Fibroblast of lung (primary cell): ENCODE measurements at regions not wholly inside any gene's neighbourhood (a gene's known extent, or its start where the extent isn't known, plus 50 kb on each side); places are given as distances from the start of the nearest gene placed in this dataset.

ENCODE experiments used
- DNase-seq, 2 donors: peaks; one replicate each; pipeline versions ENCODE4 v3.0.0 to v3.0.0-alpha.2; 2010; ENCODE audit warnings: low read depth in 2 of 2
- H2AFZ ChIP-seq: 2 replicates; pipeline ENCODE4 v1.5.1; 2012; ENCODE audit warnings: low read length, control low read depth, inconsistent platforms
- H3K27ac ChIP-seq: 2 replicates; pipeline ENCODE4 v1.5.1; 2011; ENCODE audit warnings: low read length, control low read depth; ENCODE audit not compliant: insufficient read depth
- H3K27me3 ChIP-seq: 2 replicates; pipeline ENCODE4 v1.5.1; 2011; ENCODE audit warnings: mild to moderate bottlenecking, low read length; ENCODE audit not compliant: control insufficient read depth, insufficient read depth
- H3K36me3 ChIP-seq: 2 replicates; pipeline ENCODE4 v1.5.1; 2011; ENCODE audit warnings: low read length; ENCODE audit not compliant: control insufficient read depth, insufficient read depth
- H3K4me1 ChIP-seq: 2 replicates; pipeline ENCODE4 v1.5.1; 2011; ENCODE audit warnings: low read length; ENCODE audit not compliant: control insufficient read depth, insufficient read depth; ENCODE audit errors: extremely low read depth
- H3K4me2 ChIP-seq: 2 replicates; pipeline ENCODE4 v1.5.1; 2011; ENCODE audit warnings: low read length, control low read depth; ENCODE audit not compliant: insufficient read depth; ENCODE audit errors: extremely low read depth
- H3K4me3 ChIP-seq, 4 experiments: fragments of 200-600 bp in 1 of 4; sonication (generic) in 1 of 4; replicated peaks in 1 of 4; 2 replicates each; pipeline ENCODE4 v1.5.1; 2011 to 2016; ENCODE audit warnings: low read length in 4 of 4, low read depth in 3 of 4, mild to moderate bottlenecking in 3 of 4, control low read depth in 2 of 4, inconsistent platforms in 1 of 4, mixed read lengths in 1 of 4; ENCODE audit not compliant: insufficient read depth in 1 of 4; ENCODE audit errors: control extremely low read depth in 1 of 4
- H3K79me2 ChIP-seq: 2 replicates; pipeline ENCODE4 v1.5.1; 2012; ENCODE audit warnings: mild to moderate bottlenecking, low read length, inconsistent platforms; ENCODE audit not compliant: control insufficient read depth, insufficient read depth
- H3K9ac ChIP-seq: 2 replicates; pipeline ENCODE4 v1.5.1; 2011; ENCODE audit warnings: mild to moderate bottlenecking, low read length, control low read depth; ENCODE audit not compliant: insufficient read depth
- H3K9me3 ChIP-seq: 2 replicates; pipeline ENCODE4 v1.5.1; 2012; ENCODE audit warnings: low read depth, low read length; ENCODE audit not compliant: control insufficient read depth, insufficient read depth
- H4K20me1 ChIP-seq: 2 replicates; pipeline ENCODE4 v1.5.1; 2011; ENCODE audit warnings: low read length; ENCODE audit not compliant: control insufficient read depth, insufficient read depth; ENCODE audit errors: extremely low read depth
- CTCF ChIP-seq, 2 donors: IDR thresholded peaks in 1 of 2; conservative IDR thresholded peaks in 1 of 2; 1 replicate in 1 of 2; 2 replicates in 1 of 2; pipeline ENCODE4 v1.5.1; 2011 to 2012; ENCODE audit warnings: low read length in 2 of 2, control low read depth in 1 of 2, inconsistent platforms in 1 of 2, low read depth in 1 of 2, mild to moderate bottlenecking in 1 of 2
- EZH2 ChIP-seq: IDR thresholded peaks from 2 replicates; pipeline ENCODE4 v1.5.1; 2012; ENCODE audit warnings: low read length, control low read depth, mild to moderate bottlenecking; ENCODE audit errors: missing control alignments

DNA sequence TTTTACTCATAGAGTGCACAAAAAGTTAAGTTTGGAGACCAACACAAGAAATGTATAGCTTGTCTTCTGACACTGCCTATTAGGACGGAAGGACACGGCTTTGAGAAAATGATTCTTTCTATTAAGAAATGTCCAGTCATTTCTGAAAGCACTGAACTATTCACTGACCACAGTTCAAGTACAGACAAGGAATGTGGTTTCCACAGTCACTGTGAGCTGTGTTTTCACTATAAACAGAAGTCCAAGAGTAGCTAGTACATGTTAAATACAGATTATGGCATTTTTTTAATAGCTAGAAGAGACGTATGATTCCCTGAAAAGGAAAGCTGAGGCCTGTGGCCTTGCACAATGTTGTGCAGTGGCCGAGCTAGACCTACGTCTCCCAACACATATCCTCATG, 115.1 kb upstream of the GPM6A start:
- no peaks in the 10 kb centered on the region for H3K9me3 ChIP-seq
- H3K36me3 ChIP-seq = no peaks in the 10 kb centered on the region
- H3K27me3 ChIP-seq = no peaks in the 10 kb centered on the region
- no peak overlapping the region for H3K4me2 ChIP-seq
- no peak overlapping the region for H3K9ac ChIP-seq
- no peaks in the 10 kb centered on the region for H4K20me1 ChIP-seq
- H3K27ac ChIP-seq = no peak overlapping the region
- DNase-seq = peak in 1 of 2 donors; percentile 65
- TF ChIP-seq CTCF (conservative IDR thresholded peaks at IDR 0.05 in 1 of 2, IDR thresholded peaks at IDR 0.05 in 1 of 2; ENCODE audit: low read depth in 1 of 2, low read length in 2 of 2) (no peak), EZH2 (no peak)
- no peaks in the 10 kb centered on the region for H3K4me1 ChIP-seq
- H3K4me3 ChIP-seq = no peak overlapping the region
- no peaks in the 10 kb centered on the region for H3K79me2 ChIP-seq
- H2AFZ ChIP-seq = no peak overlapping the region

DNA sequence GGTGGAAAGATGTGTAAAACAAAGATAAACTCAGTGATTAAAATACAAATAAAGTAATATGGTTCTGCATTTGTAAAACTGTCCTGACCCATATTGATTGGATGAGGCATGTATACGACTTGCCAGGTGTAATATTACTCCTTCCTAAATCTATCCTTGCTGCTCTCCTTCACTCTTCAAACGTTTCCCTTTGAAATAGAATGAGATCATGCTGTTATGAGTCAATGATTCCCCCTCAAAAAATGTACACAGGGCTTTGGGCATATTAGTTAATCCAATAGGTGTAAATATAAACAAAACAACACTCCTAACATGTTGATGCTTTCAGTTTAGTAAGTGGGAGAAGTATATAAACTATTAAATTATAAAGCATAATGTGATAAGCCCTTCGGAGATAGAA, 117.4 kb upstream of the GPM6A start:
- Histone ChIP-seq H3K27ac (no peak overlapping the region), H3K4me2 (no peak overlapping the region)
- TF ChIP-seq CTCF (conservative IDR thresholded peaks at IDR 0.05 in 1 of 2, IDR thresholded peaks at IDR 0.05 in 1 of 2; ENCODE audit: low read depth in 1 of 2, low read length in 2 of 2) (no peak), EZH2 (no peak)

DNA sequence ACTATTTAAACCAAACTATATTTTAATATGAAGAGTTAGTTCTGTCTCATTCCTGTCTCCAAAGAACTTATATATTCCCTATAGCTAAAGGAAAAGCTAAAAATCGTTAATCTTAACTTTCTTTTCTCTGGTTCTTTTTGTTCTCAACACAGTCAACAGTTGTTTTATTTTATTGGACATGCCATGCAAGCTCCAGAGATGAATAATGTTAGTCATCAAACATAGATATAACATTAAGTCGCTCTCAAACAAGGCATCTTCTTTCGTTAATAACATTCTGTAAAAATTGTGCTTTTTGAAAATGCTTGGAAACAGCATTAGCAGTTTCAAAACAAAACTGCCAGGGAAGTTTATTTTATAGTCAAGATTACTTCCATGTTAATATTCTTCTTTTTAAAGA, 117.9 kb upstream of the GPM6A start:
- H4K20me1 ChIP-seq = no peaks in the 10 kb centered on the region
- H3K4me2 ChIP-seq = no peak overlapping the region
- no peaks in the 10 kb centered on the region for H3K9me3 ChIP-seq
- no peaks in the 10 kb centered on the region for H3K36me3 ChIP-seq
- H3K4me3 ChIP-seq = no peak overlapping the region
- no peaks in the 10 kb centered on the region for H3K4me1 ChIP-seq
- H3K79me2 ChIP-seq = no peaks in the 10 kb centered on the region
- no peak overlapping the region for H2AFZ ChIP-seq
- no peak overlapping the region for H3K27ac ChIP-seq
- H3K27me3 ChIP-seq = no peaks in the 10 kb centered on the region
- DNase-seq = no peak
- no peak overlapping the region for H3K9ac ChIP-seq
- TF ChIP-seq CTCF (conservative IDR thresholded peaks at IDR 0.05 in 1 of 2, IDR thresholded peaks at IDR 0.05 in 1 of 2; ENCODE audit: low read depth in 1 of 2, low read length in 2 of 2) (no peak), EZH2 (no peak)

More for the DNA sequence above, 117.4 kb upstream of the GPM6A start:
- Histone ChIP-seq H2AFZ (no peak overlapping the region), H3K27me3 (no peaks in the 10 kb centered on the region), H3K9me3 (no peaks in the 10 kb centered on the region), H3K36me3 (no peaks in the 10 kb centered on the region), H3K9ac (no peak overlapping the region), H3K79me2 (no peaks in the 10 kb centered on the region), H4K20me1 (no peaks in the 10 kb centered on the region), H3K4me1 (no peaks in the 10 kb centered on the region), H3K4me3 (no peak overlapping the region)
- DNase-seq = no peak
